ENCODE measurements at regions not wholly inside any gene's neighbourhood (a gene's known extent, or its start where the extent isn't known, plus 50 kb on each side); places are given as distances from the start of the nearest gene placed in this dataset.

DNA sequence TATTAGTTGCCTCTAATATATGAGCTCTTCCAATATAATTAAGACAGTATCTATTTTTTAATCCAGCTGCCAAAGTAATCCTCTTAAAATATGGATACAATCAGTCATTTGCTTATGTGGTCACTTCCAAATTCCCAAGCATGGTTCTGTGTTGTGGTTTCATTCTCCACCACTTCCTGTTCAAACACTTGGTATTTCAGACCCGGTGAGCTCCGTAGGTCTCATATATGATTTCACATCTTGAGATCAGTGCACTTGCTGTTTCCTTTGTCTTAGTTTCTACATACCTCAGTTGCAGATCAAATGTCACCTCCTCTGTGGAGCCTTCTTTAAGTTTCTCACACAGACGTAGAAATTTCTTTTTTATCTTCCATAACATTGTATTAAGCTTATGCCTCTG, 254.2 kb downstream of the KCNS3 start:
- Histone ChIP-seq H3K4me3 (ENCODE audit: control insufficient read depth in 1 of 7, extremely low read depth in 1 of 7, insufficient read depth in 4 of 7, low read depth in 2 of 7, low read length in 6 of 7) (no peak overlapping the region), H3K4me1 (ENCODE audit: control extremely low read depth in 1 of 4, control insufficient read depth in 4 of 4, insufficient read depth in 4 of 4, low read length in 3 of 4) (peaks cover 0 to 3% (median 0%) of the 10 kb centered on the region in 4 experiments), H3K27me3 (replicated peaks in 2 of 5; ENCODE audit: control insufficient read depth in 4 of 5, insufficient read depth in 5 of 5, low read length in 4 of 5) (peaks cover 0 to 5% (median 0%) of the 10 kb centered on the region in 5 experiments), H3K27ac (ENCODE audit: insufficient read depth in 1 of 2, low read depth in 1 of 2, low read length in 2 of 2, poor library complexity in 1 of 2, severe bottlenecking in 2 of 2) (no peak overlapping the region), H3K36me3 (ENCODE audit: control insufficient read depth in 4 of 4, insufficient read depth in 4 of 4, low read length in 3 of 4) (no peaks in the 10 kb centered on the region), H3K9me3 (ENCODE audit: control extremely low read depth in 1 of 5, control insufficient read depth in 4 of 5, insufficient read depth in 2 of 5, low read depth in 1 of 5, low read length in 4 of 5) (no peaks in the 10 kb centered on the region)
- CTCF ChIA-PET = no interaction called here
- POLR2A ChIA-PET = no interaction called here
- peak; percentile 1 to 33 (median 24) for DNase-seq
- WGBS (ENCODE audit: insufficient coverage) = 0% methylated on average over 2 of the region's 3 CpGs

DNA sequence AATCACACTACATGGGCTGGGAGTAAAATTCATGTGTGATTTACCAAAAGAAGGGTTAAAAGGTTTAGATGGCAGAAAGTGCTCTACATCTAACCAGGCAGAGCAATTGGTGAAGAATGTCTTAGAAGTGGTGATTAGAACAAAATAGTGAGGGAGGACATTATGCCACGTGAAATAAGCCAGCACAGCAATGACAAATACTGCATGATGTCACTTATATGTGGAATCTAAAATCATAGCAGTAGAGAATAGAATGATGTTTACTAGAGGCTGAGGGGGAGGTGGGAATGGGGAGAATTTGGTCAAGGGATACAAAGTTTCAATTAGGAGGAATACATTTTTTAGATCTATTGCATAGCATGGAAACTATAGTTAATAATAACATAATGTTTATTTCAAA, 253.3 kb downstream of the KCNS3 start:
- Histone ChIP-seq H3K27me3 (replicated peaks in 2 of 5; ENCODE audit: control insufficient read depth in 4 of 5, insufficient read depth in 5 of 5, low read length in 4 of 5) (peaks cover 0 to 5% (median 0%) of the 10 kb centered on the region in 5 experiments), H3K36me3 (ENCODE audit: control insufficient read depth in 4 of 4, insufficient read depth in 4 of 4, low read length in 3 of 4) (no peaks in the 10 kb centered on the region), H3K27ac (ENCODE audit: insufficient read depth in 1 of 2, low read depth in 1 of 2, low read length in 2 of 2, poor library complexity in 1 of 2, severe bottlenecking in 2 of 2) (no peak overlapping the region), H3K4me1 (ENCODE audit: control extremely low read depth in 1 of 4, control insufficient read depth in 4 of 4, insufficient read depth in 4 of 4, low read length in 3 of 4) (peaks cover 0 to 3% (median 0%) of the 10 kb centered on the region in 4 experiments), H3K4me3 (ENCODE audit: control insufficient read depth in 1 of 7, extremely low read depth in 1 of 7, insufficient read depth in 4 of 7, low read depth in 2 of 7, low read length in 6 of 7) (no peak overlapping the region), H3K9me3 (ENCODE audit: control extremely low read depth in 1 of 5, control insufficient read depth in 4 of 5, insufficient read depth in 2 of 5, low read depth in 1 of 5, low read length in 4 of 5) (no peaks in the 10 kb centered on the region)
- ChIA-PET CTCF (no interaction called here), POLR2A (no interaction called here)
- no peak for DNase-seq
- WGBS (ENCODE audit: insufficient coverage) = no CpG with 5 or more reads among the region's 1 CpG

DNA sequence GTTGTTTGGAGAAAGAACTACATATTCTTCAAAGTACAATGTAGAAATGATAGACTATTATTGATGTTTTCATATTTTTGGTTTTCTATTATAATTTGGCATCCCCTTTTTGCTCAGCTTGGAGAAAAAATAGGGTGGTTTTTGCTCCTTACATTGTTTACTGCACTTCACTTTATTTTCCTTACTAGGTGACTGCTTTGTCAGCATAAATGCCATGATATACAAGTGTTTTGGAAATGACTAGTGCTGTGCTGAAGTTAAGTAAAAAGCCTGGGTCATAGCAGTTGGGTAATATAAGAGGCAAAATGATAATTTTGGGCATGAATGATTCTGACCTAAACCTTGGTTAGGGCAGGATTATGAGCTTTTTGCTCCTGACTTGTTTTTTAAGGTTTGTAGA, 250.9 kb downstream of the KCNS3 start:
- H3K36me3 ChIP-seq (ENCODE audit: control insufficient read depth in 4 of 4, insufficient read depth in 4 of 4, low read length in 3 of 4) = no peaks in the 10 kb centered on the region
- POLR2A ChIA-PET = no interaction called here
- CTCF ChIA-PET = no interaction called here

GRCh38 chr2:18125303-18125702, 246.8 kb downstream of the KCNS3 start:
- peaks cover 0 to 5% (median 3%) of the 10 kb centered on the region in 5 experiments for H3K27me3 ChIP-seq (replicated peaks in 2 of 5; ENCODE audit: control insufficient read depth in 4 of 5, insufficient read depth in 5 of 5, low read length in 4 of 5)
- no peak overlapping the region for H3K27ac ChIP-seq (ENCODE audit: insufficient read depth in 1 of 2, low read depth in 1 of 2, low read length in 2 of 2, poor library complexity in 1 of 2, severe bottlenecking in 2 of 2)
- H3K4me1 ChIP-seq (ENCODE audit: control extremely low read depth in 1 of 4, control insufficient read depth in 4 of 4, insufficient read depth in 4 of 4, low read length in 3 of 4) = no peaks in the 10 kb centered on the region
- CTCF ChIA-PET = no interaction called here
- no peaks in the 10 kb centered on the region for H3K36me3 ChIP-seq (ENCODE audit: control insufficient read depth in 4 of 4, insufficient read depth in 4 of 4, low read length in 3 of 4)
- H3K4me3 ChIP-seq (ENCODE audit: control insufficient read depth in 1 of 7, extremely low read depth in 1 of 7, insufficient read depth in 4 of 7, low read depth in 2 of 7, low read length in 6 of 7) = no peak overlapping the region
- 100% methylated on average over 1 of the region's 1 CpG for WGBS (ENCODE audit: insufficient coverage)
- no peak for DNase-seq
- POLR2A ChIA-PET = no interaction called here
- no peaks in the 10 kb centered on the region for H3K9me3 ChIP-seq (ENCODE audit: control extremely low read depth in 1 of 5, control insufficient read depth in 4 of 5, insufficient read depth in 2 of 5, low read depth in 1 of 5, low read length in 4 of 5)

More for the DNA sequence above, 250.9 kb downstream of the KCNS3 start:
- H3K4me1 ChIP-seq (ENCODE audit: control extremely low read depth in 1 of 4, control insufficient read depth in 4 of 4, insufficient read depth in 4 of 4, low read length in 3 of 4) = peaks cover 0 to 3% (median 0%) of the 10 kb centered on the region in 4 experiments
- no peak overlapping the region for H3K4me3 ChIP-seq (ENCODE audit: control insufficient read depth in 1 of 7, extremely low read depth in 1 of 7, insufficient read depth in 4 of 7, low read depth in 2 of 7, low read length in 6 of 7)
- H3K27me3 ChIP-seq (replicated peaks in 2 of 5; ENCODE audit: control insufficient read depth in 4 of 5, insufficient read depth in 5 of 5, low read length in 4 of 5) = peaks cover 0 to 5% (median 0%) of the 10 kb centered on the region in 5 experiments
- no peak overlapping the region for H3K27ac ChIP-seq (ENCODE audit: insufficient read depth in 1 of 2, low read depth in 1 of 2, low read length in 2 of 2, poor library complexity in 1 of 2, severe bottlenecking in 2 of 2)
- no peaks in the 10 kb centered on the region for H3K9me3 ChIP-seq (ENCODE audit: control extremely low read depth in 1 of 5, control insufficient read depth in 4 of 5, insufficient read depth in 2 of 5, low read depth in 1 of 5, low read length in 4 of 5)
- DNase-seq = no peak

DNA sequence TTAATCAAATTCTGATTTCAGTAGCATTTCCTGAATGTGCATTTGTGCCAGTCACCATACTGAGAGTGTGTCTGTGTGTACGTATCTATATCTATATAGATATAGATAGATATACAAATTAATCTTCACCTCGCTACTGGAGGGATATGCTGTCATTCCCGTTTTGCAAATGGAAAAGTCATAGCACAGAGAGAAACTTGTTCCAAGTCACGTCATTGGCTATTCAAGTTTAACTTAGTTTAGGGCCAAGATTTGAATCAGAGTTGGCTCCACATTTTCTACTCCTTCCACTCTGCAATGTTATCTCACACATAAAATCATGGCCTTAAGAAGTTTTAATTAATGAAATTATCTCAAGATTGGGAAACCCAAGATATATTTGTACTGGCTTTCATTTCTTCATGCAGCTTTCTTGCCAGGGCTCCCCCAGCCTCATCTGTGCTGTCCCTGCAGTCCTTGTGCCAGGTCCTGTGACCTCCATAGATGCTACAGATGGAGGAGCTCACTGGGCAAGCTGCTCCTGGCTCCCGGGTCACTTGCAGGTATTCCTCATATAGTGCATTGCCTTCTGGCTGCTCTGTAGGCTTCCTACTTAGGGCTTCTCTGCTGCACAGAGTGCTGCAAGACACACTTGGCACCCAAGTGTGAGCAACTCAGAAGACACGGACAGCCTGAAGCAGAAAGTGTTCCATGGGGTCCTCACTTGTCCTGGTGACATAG, 245.8 kb downstream of the KCNS3 start:
- no peaks in the 10 kb centered on the region for H3K4me1 ChIP-seq (ENCODE audit: control extremely low read depth in 1 of 4, control insufficient read depth in 4 of 4, insufficient read depth in 4 of 4, low read length in 3 of 4)
- no peaks in the 10 kb centered on the region for H3K9me3 ChIP-seq (ENCODE audit: control extremely low read depth in 1 of 5, control insufficient read depth in 4 of 5, insufficient read depth in 2 of 5, low read depth in 1 of 5, low read length in 4 of 5)
- H3K36me3 ChIP-seq (ENCODE audit: control insufficient read depth in 4 of 4, insufficient read depth in 4 of 4, low read length in 3 of 4) = no peaks in the 10 kb centered on the region
- CTCF ChIA-PET = no interaction called here
- H3K4me3 ChIP-seq (ENCODE audit: control insufficient read depth in 1 of 7, extremely low read depth in 1 of 7, insufficient read depth in 4 of 7, low read depth in 2 of 7, low read length in 6 of 7) = no peak overlapping the region
- WGBS (ENCODE audit: insufficient coverage) = 100% methylated on average over 2 of the region's 6 CpGs
- DNase-seq = no peak
- no peak overlapping the region for H3K27ac ChIP-seq (ENCODE audit: insufficient read depth in 1 of 2, low read depth in 1 of 2, low read length in 2 of 2, poor library complexity in 1 of 2, severe bottlenecking in 2 of 2)
- POLR2A ChIA-PET = no interaction called here
- peaks cover 0 to 3% (median 0%) of the 10 kb centered on the region in 5 experiments for H3K27me3 ChIP-seq (replicated peaks in 2 of 5; ENCODE audit: control insufficient read depth in 4 of 5, insufficient read depth in 5 of 5, low read length in 4 of 5)

GRCh38 chr2:18123577-18123976, 245.1 kb downstream of the KCNS3 start:
- no peaks in the 10 kb centered on the region for H3K36me3 ChIP-seq (ENCODE audit: control insufficient read depth in 4 of 4, insufficient read depth in 4 of 4, low read length in 3 of 4)
- no peaks in the 10 kb centered on the region for H3K4me1 ChIP-seq (ENCODE audit: control extremely low read depth in 1 of 4, control insufficient read depth in 4 of 4, insufficient read depth in 4 of 4, low read length in 3 of 4)
- DNase-seq = no peak
- H3K27me3 ChIP-seq (replicated peaks in 2 of 5; ENCODE audit: control insufficient read depth in 4 of 5, insufficient read depth in 5 of 5, low read length in 4 of 5) = peaks cover 0 to 3% (median 0%) of the 10 kb centered on the region in 5 experiments
- POLR2A ChIA-PET = no interaction called here
- no peak overlapping the region for H3K4me3 ChIP-seq (ENCODE audit: control insufficient read depth in 1 of 7, extremely low read depth in 1 of 7, insufficient read depth in 4 of 7, low read depth in 2 of 7, low read length in 6 of 7)
- H3K9me3 ChIP-seq (ENCODE audit: control extremely low read depth in 1 of 5, control insufficient read depth in 4 of 5, insufficient read depth in 2 of 5, low read depth in 1 of 5, low read length in 4 of 5) = no peaks in the 10 kb centered on the region
- 78% methylated on average over 3 of the region's 3 CpGs for WGBS (ENCODE audit: insufficient coverage)
- CTCF ChIA-PET = no interaction called here
- H3K27ac ChIP-seq (ENCODE audit: insufficient read depth in 1 of 2, low read depth in 1 of 2, low read length in 2 of 2, poor library complexity in 1 of 2, severe bottlenecking in 2 of 2) = no peak overlapping the region

DNA sequence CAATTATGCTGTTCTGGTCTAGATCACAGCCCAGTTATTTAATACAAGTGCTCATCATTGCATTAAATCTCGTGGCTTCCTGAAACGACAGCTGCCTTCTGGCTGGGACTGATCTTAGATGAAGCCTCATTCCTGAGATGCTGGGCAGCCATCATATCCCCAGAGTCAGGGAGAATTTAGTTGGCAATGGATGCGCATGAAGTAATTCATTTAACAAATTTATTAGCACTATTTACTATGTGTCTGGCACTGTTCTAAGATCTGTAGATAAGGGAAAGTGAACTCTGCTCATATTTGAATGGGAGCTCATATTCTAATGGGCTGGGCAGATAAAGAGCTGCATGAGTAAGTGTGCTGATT, 244.7 kb downstream of the KCNS3 start:
- H3K27ac ChIP-seq (ENCODE audit: insufficient read depth in 1 of 2, low read depth in 1 of 2, low read length in 2 of 2, poor library complexity in 1 of 2, severe bottlenecking in 2 of 2) = no peak overlapping the region
- H3K36me3 ChIP-seq (ENCODE audit: control insufficient read depth in 4 of 4, insufficient read depth in 4 of 4, low read length in 3 of 4) = no peaks in the 10 kb centered on the region
- no peaks in the 10 kb centered on the region for H3K4me1 ChIP-seq (ENCODE audit: control extremely low read depth in 1 of 4, control insufficient read depth in 4 of 4, insufficient read depth in 4 of 4, low read length in 3 of 4)
- ChIA-PET POLR2A (no interaction called here), CTCF (no interaction called here)
- H3K4me3 ChIP-seq (ENCODE audit: control insufficient read depth in 1 of 7, extremely low read depth in 1 of 7, insufficient read depth in 4 of 7, low read depth in 2 of 7, low read length in 6 of 7) = no peak overlapping the region
- 71% methylated on average over 2 of the region's 3 CpGs for WGBS (ENCODE audit: insufficient coverage)
- DNase-seq = no peak
- H3K27me3 ChIP-seq (replicated peaks in 2 of 5; ENCODE audit: control insufficient read depth in 4 of 5, insufficient read depth in 5 of 5, low read length in 4 of 5) = peaks cover 0 to 3% (median 0%) of the 10 kb centered on the region in 5 experiments
- no peaks in the 10 kb centered on the region for H3K9me3 ChIP-seq (ENCODE audit: control extremely low read depth in 1 of 5, control insufficient read depth in 4 of 5, insufficient read depth in 2 of 5, low read depth in 1 of 5, low read length in 4 of 5)
